ENCODE measurements at regions not wholly inside any gene's neighbourhood (a gene's known extent, or its start where the extent isn't known, plus 50 kb on each side); places are given as distances from the start of the nearest gene placed in this dataset.

DNA sequence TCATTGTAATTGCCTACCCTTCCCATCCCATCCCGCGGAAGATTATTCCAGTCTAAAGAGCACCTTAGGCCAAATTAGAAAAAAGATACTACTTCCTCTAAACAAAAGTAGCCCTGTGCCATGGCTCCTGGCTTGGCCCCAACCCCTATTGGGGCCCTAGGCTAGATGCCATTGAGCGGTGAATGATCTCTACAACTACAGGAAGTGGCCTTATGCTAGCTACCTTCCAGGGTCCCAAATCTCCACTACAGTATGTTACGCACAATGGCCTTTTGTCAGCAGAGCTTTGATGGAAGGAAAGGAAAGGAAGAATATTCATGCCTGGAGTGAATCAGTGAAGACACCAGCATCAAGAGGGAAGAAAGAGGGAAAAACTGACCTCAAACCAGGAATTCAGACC, 73.3 kb upstream of the OSMR start:
- TF ChIP-seq CTCF (IDR thresholded peaks at IDR 0.05) (no peak), EP300 (IDR thresholded peaks at IDR 0.05) (no peak), POLR2A (IDR thresholded peaks at IDR 0.05; ENCODE audit: low read depth) (no peak), POLR2AphosphoS5 (IDR thresholded peaks at IDR 0.05) (no peak)

Measured in esophagus muscularis mucosa (tissue), 4 donors.